ENCODE measurements at regions not wholly inside any gene's neighbourhood (a gene's known extent, or its start where the extent isn't known, plus 50 kb on each side); places are given as distances from the start of the nearest gene placed in this dataset.

- TF ChIP-seq CTCF (IDR thresholded peaks at IDR 0.05) (peak; percentile 45 to 70 (median 50)), POLR2A (IDR thresholded peaks at IDR 0.05) (no peak)
These were observed 325.6 kb upstream of the VRK2 start for GRCh38 chr2:57720728-57721627.

Measured in tibial nerve (tissue), 3 donors.